HL-60 (cell line): ENCODE measurements at regions not wholly inside any gene's neighbourhood (a gene's known extent, or its start where the extent isn't known, plus 50 kb on each side); places are given as distances from the start of the nearest gene placed in this dataset.

Experiments used
- DNase-seq, 2 experiments: peaks; one replicate each; pipeline ENCODE4 v3.0.0-alpha.2; 2010 to 2020; ENCODE audit warnings: low read depth in 1 of 2, low spot score in 1 of 2
- H3K27ac ChIP-seq: fragments of 250-450 bp; sonication (Bioruptor Pico); replicated peaks from 2 replicates; pipeline ENCODE4 v1.5.1; 2020; ENCODE audit warnings: mild to moderate bottlenecking, moderate library complexity
- H3K27me3 ChIP-seq: fragments of 250-450 bp; sonication (Bioruptor Pico); 2 replicates; pipeline ENCODE4 v1.5.1; 2021; ENCODE audit warnings: mild to moderate bottlenecking, moderate library complexity; ENCODE audit not compliant: insufficient read depth, poor library complexity, severe bottlenecking
- H3K4me3 ChIP-seq: replicated peaks from 2 replicates; pipeline ENCODE4 v1.5.1; 2011; ENCODE audit warnings: mild to moderate bottlenecking, control low read depth, low read length; ENCODE audit not compliant: insufficient read depth
- CTCF ChIP-seq: IDR thresholded peaks from one replicate; pipeline ENCODE4 v1.5.1; 2011; ENCODE audit warnings: low read length, control low read depth, inconsistent platforms; ENCODE audit not compliant: insufficient read depth
- GABPA ChIP-seq: IDR thresholded peaks from 2 replicates; pipeline ENCODE4 v1.6.1; 2012; ENCODE audit warnings: low read depth
- POLR2AphosphoS5 ChIP-seq: IDR thresholded peaks from 2 replicates; pipeline ENCODE4 v1.6.1; 2012; ENCODE audit warnings: low read depth
- REST ChIP-seq: IDR thresholded peaks from 2 replicates; pipeline ENCODE4 v1.6.1; 2012; ENCODE audit warnings: low read depth; ENCODE audit not compliant: insufficient replicate concordance
- SPI1 ChIP-seq: IDR thresholded peaks from 2 replicates; pipeline ENCODE4 v1.6.1; 2012; ENCODE audit warnings: low read depth, mild to moderate bottlenecking, borderline replicate concordance

GRCh38 chr13:53953183-53953582 is 924.6 kb downstream of the OLFM4 start:
- no peak for DNase-seq
- TF ChIP-seq SPI1 (no peak), POLR2AphosphoS5 (no peak), CTCF (no peak), REST (no peak), GABPA (no peak)
- H3K27me3 ChIP-seq: no peaks in the 10 kb centered on the region
- no peak overlapping the region for H3K27ac ChIP-seq
- H3K4me3 ChIP-seq: no peak overlapping the region
